ENCODE measurements at regions not wholly inside any gene's neighbourhood (a gene's known extent, or its start where the extent isn't known, plus 50 kb on each side); places are given as distances from the start of the nearest gene placed in this dataset.
"Not testable (repeated sequence)": the region's sequence is repeated elsewhere in the genome, so short reads cannot be mapped to it uniquely, and the experiment has no call there.

- no peak overlapping the region for H3K27ac ChIP-seq
- no peaks in the 10 kb centered on the region for H3K9me3 ChIP-seq
- H3K4me1 ChIP-seq, result no peaks in the 10 kb centered on the region
- no peak for ATAC-seq
- H3K36me3 ChIP-seq, result no peaks in the 10 kb centered on the region
- DNase-seq, result no peak
- H3K27me3 ChIP-seq (ENCODE audit: low read depth), result no peaks in the 10 kb centered on the region
- intact Hi-C loops (cut with DNase I), result no loop called here
- H3K4me3 ChIP-seq, result no peak overlapping the region
- no peak for TF ChIP-seq CTCF (IDR thresholded peaks at IDR 0.05)
Observed at GRCh38 chr4:3605491-3605890, 73.3 kb upstream of the LRPAP1 start.

GRCh38 chr4:3602886-3603645, 70.8 kb upstream of the LRPAP1 start:
- DNase-seq; H3K27ac ChIP-seq; H3K4me1 ChIP-seq; H3K4me3 ChIP-seq; H3K36me3 ChIP-seq; H3K9me3 ChIP-seq; H3K27me3 ChIP-seq (ENCODE audit: low read depth); ATAC-seq; intact Hi-C loops (cut with DNase I): not testable (repeated sequence)

- Histone ChIP-seq H3K36me3 (no peaks in the 10 kb centered on the region), H3K27ac (no peak overlapping the region), H3K27me3 (ENCODE audit: low read depth) (no peaks in the 10 kb centered on the region), H3K4me1 (no peaks in the 10 kb centered on the region), H3K4me3 (no peak overlapping the region), H3K9me3 (no peaks in the 10 kb centered on the region)
- no peak for DNase-seq
- ATAC-seq, result no peak
- intact Hi-C loops (cut with DNase I), result no loop called here
- no peak for TF ChIP-seq CTCF (IDR thresholded peaks at IDR 0.05)
Observed at GRCh38 chr4:3601992-3602391, 69.8 kb upstream of the LRPAP1 start.

GRCh38 chr4:3601108-3601690, 69.0 kb upstream of the LRPAP1 start:
- DNase-seq; H3K4me3 ChIP-seq; ATAC-seq; H3K36me3 ChIP-seq; intact Hi-C loops (cut with DNase I); H3K9me3 ChIP-seq; H3K27me3 ChIP-seq (ENCODE audit: low read depth); H3K27ac ChIP-seq; H3K4me1 ChIP-seq: not testable (repeated sequence)

GRCh38 chr4:3599951-3600350, 67.7 kb upstream of the LRPAP1 start:
- intact Hi-C loops (cut with DNase I), result no loop called here
- DNase-seq, result no peak
- no peak for ATAC-seq
- H3K27ac ChIP-seq, result no peak overlapping the region
- H3K36me3 ChIP-seq, result no peaks in the 10 kb centered on the region
- no peak for TF ChIP-seq CTCF (IDR thresholded peaks at IDR 0.05)
- no peaks in the 10 kb centered on the region for H3K9me3 ChIP-seq
- no peaks in the 10 kb centered on the region for H3K4me1 ChIP-seq
- no peaks in the 10 kb centered on the region for H3K27me3 ChIP-seq (ENCODE audit: low read depth)
- H3K4me3 ChIP-seq, result no peak overlapping the region

- no peak for DNase-seq
- Histone ChIP-seq H3K4me3 (no peak overlapping the region), H3K27ac (no peak overlapping the region), H3K9me3 (no peaks in the 10 kb centered on the region), H3K36me3 (no peaks in the 10 kb centered on the region), H3K27me3 (ENCODE audit: low read depth) (no peaks in the 10 kb centered on the region), H3K4me1 (no peaks in the 10 kb centered on the region)
- TF ChIP-seq CTCF (IDR thresholded peaks at IDR 0.05), result no peak
- no peak for ATAC-seq
- intact Hi-C loops (cut with DNase I), result no loop called here
Observed at GRCh38 chr4:3598695-3599227, 66.5 kb upstream of the LRPAP1 start.

- DNase-seq; intact Hi-C loops (cut with DNase I); ATAC-seq: not testable (repeated sequence)
Observed at GRCh38 chr4:3597896-3598505, 65.8 kb upstream of the LRPAP1 start.

GRCh38 chr4:3596957-3597733, 64.9 kb upstream of the LRPAP1 start:
- H3K27ac ChIP-seq; H3K36me3 ChIP-seq; DNase-seq; ATAC-seq; H3K27me3 ChIP-seq (ENCODE audit: low read depth); intact Hi-C loops (cut with DNase I); H3K9me3 ChIP-seq; H3K4me1 ChIP-seq; H3K4me3 ChIP-seq: not testable (repeated sequence)

More at GRCh38 chr4:3597896-3598505, 65.8 kb upstream of the LRPAP1 start:
- H3K27ac ChIP-seq; H3K36me3 ChIP-seq; H3K27me3 ChIP-seq (ENCODE audit: low read depth); H3K4me3 ChIP-seq; H3K4me1 ChIP-seq; H3K9me3 ChIP-seq: not testable (repeated sequence)

Data from lower lobe of right lung (tissue), 2 donors.